SH-SY5Y (cell line): ENCODE measurements at regions not wholly inside any gene's neighbourhood (a gene's known extent, or its start where the extent isn't known, plus 50 kb on each side); places are given as distances from the start of the nearest gene placed in this dataset.

ENCODE experiments used
- GATA2 ChIP-seq: IDR thresholded peaks from 2 replicates; pipeline ENCODE4 v1.6.1; 2011; ENCODE audit warnings: mild to moderate bottlenecking, low read depth, low read length
- GATA3 ChIP-seq: IDR thresholded peaks from 2 replicates; pipeline ENCODE4 v1.6.1; 2011; ENCODE audit warnings: low read depth, mild to moderate bottlenecking, low read length, moderate library complexity

- TF ChIP-seq GATA3 (no peak), GATA2 (no peak)
Observed at GRCh38 chr3:17828388-17828787, 86.0 kb upstream of the TBC1D5 start.

- no peak for TF ChIP-seq GATA3
- TF ChIP-seq GATA2 = no peak
Observed at GRCh38 chr3:17825298-17825697, 82.9 kb upstream of the TBC1D5 start.

- TF ChIP-seq GATA3 = no peak
- TF ChIP-seq GATA2 = no peak
Observed at GRCh38 chr3:17823816-17824215, 81.4 kb upstream of the TBC1D5 start.

GRCh38 chr3:17823036-17823435 lies 80.6 kb upstream of the TBC1D5 start:
- no peak for TF ChIP-seq GATA2
- no peak for TF ChIP-seq GATA3

- TF ChIP-seq GATA2 (no peak), GATA3 (no peak)
Observed at GRCh38 chr3:17820704-17821103, 78.3 kb upstream of the TBC1D5 start.

GRCh38 chr3:17820275-17820674 lies 77.8 kb upstream of the TBC1D5 start:
- TF ChIP-seq GATA3 = no peak

GRCh38 chr3:17817545-17817944 lies 75.1 kb upstream of the TBC1D5 start:
- TF ChIP-seq GATA2 (no peak), GATA3 (no peak)

- TF ChIP-seq GATA2 = no peak
- no peak for TF ChIP-seq GATA3
Observed at GRCh38 chr3:17811646-17812045, 69.2 kb upstream of the TBC1D5 start.

GRCh38 chr3:17810759-17811158 lies 68.3 kb upstream of the TBC1D5 start:
- no peak for TF ChIP-seq GATA3
- TF ChIP-seq GATA2 = no peak

- TF ChIP-seq GATA2 (no peak), GATA3 (no peak)
Observed at GRCh38 chr3:17808994-17809393, 66.6 kb upstream of the TBC1D5 start.

- TF ChIP-seq GATA3 (no peak), GATA2 (no peak)
Observed at GRCh38 chr3:17806876-17807275, 64.4 kb upstream of the TBC1D5 start.

- TF ChIP-seq GATA3 = no peak
- no peak for TF ChIP-seq GATA2
Observed at GRCh38 chr3:17806201-17806600, 63.8 kb upstream of the TBC1D5 start.

GRCh38 chr3:17805461-17805940 lies 63.1 kb upstream of the TBC1D5 start:
- TF ChIP-seq GATA3 = no peak
- no peak for TF ChIP-seq GATA2

- TF ChIP-seq GATA3 (no peak), GATA2 (no peak)
Observed at GRCh38 chr3:17802950-17803349, 60.5 kb upstream of the TBC1D5 start.

- TF ChIP-seq GATA3 (no peak), GATA2 (no peak)
Observed at GRCh38 chr3:17801131-17801530, 58.7 kb upstream of the TBC1D5 start.

- TF ChIP-seq GATA2 (no peak), GATA3 (no peak)
Observed at GRCh38 chr3:17800232-17800631, 57.8 kb upstream of the TBC1D5 start.
